PC-9 (cell line): ENCODE measurements at regions not wholly inside any gene's neighbourhood (a gene's known extent, or its start where the extent isn't known, plus 50 kb on each side); places are given as distances from the start of the nearest gene placed in this dataset.

Source experiments
- EZH2 ChIP-seq: fragments of 200-600 bp; sonication (generic); IDR thresholded peaks from 2 replicates; pipeline ENCODE4 v1.8.0; 2017; ENCODE audit warnings: antibody characterized with exemption, low read depth
- TF ChIP-seq, protein P1 (sequence below): fragments of 200-600 bp; sonication (generic); conservative IDR thresholded peaks from 2 replicates; pipeline ENCODE4 v1.6.1; 2017; ENCODE audit warnings: mixed run types, antibody characterized with exemption, mild to moderate bottlenecking, moderate library complexity

- TF ChIP-seq, protein P1, sequence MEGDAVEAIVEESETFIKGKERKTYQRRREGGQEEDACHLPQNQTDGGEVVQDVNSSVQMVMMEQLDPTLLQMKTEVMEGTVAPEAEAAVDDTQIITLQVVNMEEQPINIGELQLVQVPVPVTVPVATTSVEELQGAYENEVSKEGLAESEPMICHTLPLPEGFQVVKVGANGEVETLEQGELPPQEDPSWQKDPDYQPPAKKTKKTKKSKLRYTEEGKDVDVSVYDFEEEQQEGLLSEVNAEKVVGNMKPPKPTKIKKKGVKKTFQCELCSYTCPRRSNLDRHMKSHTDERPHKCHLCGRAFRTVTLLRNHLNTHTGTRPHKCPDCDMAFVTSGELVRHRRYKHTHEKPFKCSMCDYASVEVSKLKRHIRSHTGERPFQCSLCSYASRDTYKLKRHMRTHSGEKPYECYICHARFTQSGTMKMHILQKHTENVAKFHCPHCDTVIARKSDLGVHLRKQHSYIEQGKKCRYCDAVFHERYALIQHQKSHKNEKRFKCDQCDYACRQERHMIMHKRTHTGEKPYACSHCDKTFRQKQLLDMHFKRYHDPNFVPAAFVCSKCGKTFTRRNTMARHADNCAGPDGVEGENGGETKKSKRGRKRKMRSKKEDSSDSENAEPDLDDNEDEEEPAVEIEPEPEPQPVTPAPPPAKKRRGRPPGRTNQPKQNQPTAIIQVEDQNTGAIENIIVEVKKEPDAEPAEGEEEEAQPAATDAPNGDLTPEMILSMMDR: no peak
- no peak for TF ChIP-seq EZH2
These were observed 619.0 kb downstream of the CDH18 start for GRCh38 chr5:19369048-19369447.
